ENCODE measurements at regions not wholly inside any gene's neighbourhood (a gene's known extent, or its start where the extent isn't known, plus 50 kb on each side); places are given as distances from the start of the nearest gene placed in this dataset.
A peak's percentile ranks its signal among the peaks of the same experiment; 100 is the strongest.

DNA sequence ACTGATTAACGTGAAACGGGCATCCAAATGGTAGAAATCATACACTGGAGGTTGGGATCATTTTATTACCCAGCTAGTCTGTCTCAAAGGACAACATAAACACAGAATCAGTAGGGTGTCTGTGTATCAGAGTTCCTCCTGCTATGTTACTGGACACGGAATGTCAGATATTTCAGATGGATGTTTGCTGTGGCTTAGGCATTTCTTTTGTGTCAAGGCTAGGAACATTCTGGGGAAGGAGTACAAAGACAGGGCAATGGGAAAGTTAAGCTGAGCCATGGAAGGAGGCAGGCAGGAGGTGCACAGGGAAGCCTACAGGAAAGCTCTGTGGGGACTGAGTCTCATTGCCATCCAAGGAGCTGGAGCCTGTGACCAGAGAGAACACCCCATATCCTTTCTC lies 254.6 kb downstream of the C12orf75 start:
- Histone ChIP-seq H2BK12ac (ENCODE audit: low read length in 2 of 2) (no peak overlapping the region), H3K79me1 (replicated peaks; ENCODE audit: low read length, poor library complexity, severe bottlenecking) (no peaks in the 10 kb centered on the region), H3K27ac (ENCODE audit: low read length, poor library complexity, severe bottlenecking) (peak overlapping the region; percentile 27), H2BK120ac (ENCODE audit: low read depth, low read length) (no peak overlapping the region), H2AK5ac (ENCODE audit: low read length, severe bottlenecking) (no peak overlapping the region), H3K4me1 (ENCODE audit: control insufficient read depth, insufficient read depth, low read depth, low read length) (peaks cover 5% of the 10 kb centered on the region), H3K9me3 (ENCODE audit: control insufficient read depth, low read length) (peaks cover 2% of the 10 kb centered on the region), H2AFZ (ENCODE audit: low read depth, low read length) (no peak overlapping the region), H3K18ac (ENCODE audit: low read depth in 1 of 2, low read length in 2 of 2) (no peak overlapping the region), H3K9ac (ENCODE audit: low read length) (no peak overlapping the region), H2BK5ac (ENCODE audit: low read depth, low read length, poor library complexity, severe bottlenecking) (peak overlapping the region; percentile 25), H3K14ac (ENCODE audit: low read length in 2 of 2) (no peak overlapping the region), H3K4me2 (ENCODE audit: low read length, poor library complexity, severe bottlenecking) (no peak overlapping the region), H3K4ac (ENCODE audit: low read depth in 1 of 2, low read length in 2 of 2) (no peak overlapping the region), H3K36me3 (ENCODE audit: control insufficient read depth in 1 of 2, insufficient read depth in 2 of 2, low read depth in 1 of 2, low read length in 2 of 2) (no peaks in the 10 kb centered on the region), H2BK15ac (ENCODE audit: low read depth, poor library complexity, severe bottlenecking) (no peak overlapping the region), H4K8ac (ENCODE audit: low read length) (no peak overlapping the region), H3K27me3 (ENCODE audit: control insufficient read depth in 1 of 2, insufficient read depth in 1 of 2, low read length in 2 of 2) (peaks cover 0 to 6% of the 10 kb centered on the region in 2 experiments), H4K91ac (ENCODE audit: low read length) (no peak overlapping the region), H3K23ac (ENCODE audit: low read length in 2 of 2) (no peak overlapping the region), H3K4me3 (ENCODE audit: insufficient read depth in 1 of 2, low read depth in 1 of 2, low read length in 2 of 2) (no peak overlapping the region)
- no peak for DNase-seq
- 91% methylated on average over 3 of the region's 3 CpGs for WGBS

DNA sequence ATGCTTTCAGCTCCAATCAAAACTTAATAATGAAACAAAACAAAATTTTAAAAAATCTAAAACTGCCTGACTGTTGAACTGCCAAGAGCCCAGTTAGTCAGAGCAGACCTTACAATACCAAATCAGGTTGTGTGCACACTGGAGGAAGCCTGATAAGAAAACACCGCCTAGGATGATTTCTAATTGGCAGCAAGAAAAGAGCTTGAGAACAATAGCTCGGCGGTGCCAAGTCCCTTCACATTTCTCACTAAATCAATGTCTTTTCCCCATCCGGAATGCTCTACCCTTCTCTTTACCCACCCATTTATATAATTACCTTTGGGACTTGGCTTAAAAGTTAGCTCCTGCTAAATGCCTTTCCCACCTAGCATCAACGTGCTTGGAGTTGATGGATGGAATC lies 256.7 kb downstream of the C12orf75 start:
- Histone ChIP-seq H3K23ac (ENCODE audit: low read length in 2 of 2) (no peak overlapping the region), H3K79me1 (replicated peaks; ENCODE audit: low read length, poor library complexity, severe bottlenecking) (no peaks in the 10 kb centered on the region), H3K14ac (ENCODE audit: low read length in 2 of 2) (no peak overlapping the region), H3K27ac (ENCODE audit: low read length, poor library complexity, severe bottlenecking) (no peak overlapping the region), H2BK5ac (ENCODE audit: low read depth, low read length, poor library complexity, severe bottlenecking) (no peak overlapping the region), H3K9me3 (ENCODE audit: control insufficient read depth, low read length) (peaks cover 2% of the 10 kb centered on the region), H3K4me3 (ENCODE audit: insufficient read depth in 1 of 2, low read depth in 1 of 2, low read length in 2 of 2) (no peak overlapping the region), H2BK15ac (ENCODE audit: low read depth, poor library complexity, severe bottlenecking) (no peak overlapping the region), H3K9ac (ENCODE audit: low read length) (no peak overlapping the region), H2BK120ac (ENCODE audit: low read depth, low read length) (no peak overlapping the region), H3K18ac (ENCODE audit: low read depth in 1 of 2, low read length in 2 of 2) (no peak overlapping the region), H2AK5ac (ENCODE audit: low read length, severe bottlenecking) (peak overlapping the region; percentile 36), H3K4me2 (ENCODE audit: low read length, poor library complexity, severe bottlenecking) (no peak overlapping the region), H3K27me3 (ENCODE audit: control insufficient read depth in 1 of 2, insufficient read depth in 1 of 2, low read length in 2 of 2) (peaks cover 0 to 6% of the 10 kb centered on the region in 2 experiments), H3K36me3 (ENCODE audit: control insufficient read depth in 1 of 2, insufficient read depth in 2 of 2, low read depth in 1 of 2, low read length in 2 of 2) (no peaks in the 10 kb centered on the region), H2BK12ac (ENCODE audit: low read length in 2 of 2) (no peak overlapping the region), H2AFZ (ENCODE audit: low read depth, low read length) (no peak overlapping the region), H3K4ac (ENCODE audit: low read depth in 1 of 2, low read length in 2 of 2) (no peak overlapping the region), H4K91ac (ENCODE audit: low read length) (no peak overlapping the region), H3K4me1 (ENCODE audit: control insufficient read depth, insufficient read depth, low read depth, low read length) (peaks cover 5% of the 10 kb centered on the region), H4K8ac (ENCODE audit: low read length) (no peak overlapping the region)
- 89% methylated on average over 5 of the region's 5 CpGs for WGBS
- DNase-seq: no peak

DNA sequence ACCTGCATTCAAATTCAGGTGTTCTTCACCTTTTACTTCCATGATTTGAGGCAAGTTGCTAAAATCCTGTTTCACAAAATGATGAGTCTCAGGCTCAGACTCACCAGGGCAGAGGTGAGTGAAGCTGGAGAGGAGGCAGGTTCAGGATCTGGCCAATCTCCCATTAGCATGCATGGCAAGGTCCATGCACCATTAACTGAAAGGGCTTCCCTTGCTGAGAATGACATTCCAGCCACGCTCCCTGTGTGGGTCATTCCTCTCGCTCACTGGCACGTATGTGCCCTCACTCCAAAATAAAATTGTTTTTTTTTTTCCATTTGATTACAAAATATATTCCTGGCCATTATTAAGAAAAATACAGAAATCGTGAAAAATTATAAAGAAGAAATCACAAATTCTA lies 257.6 kb downstream of the C12orf75 start:
- no CpG with 5 or more reads among the region's 4 CpGs for WGBS
- H3K36me3 ChIP-seq (ENCODE audit: control insufficient read depth in 1 of 2, insufficient read depth in 2 of 2, low read depth in 1 of 2, low read length in 2 of 2): no peaks in the 10 kb centered on the region
- peaks cover 5% of the 10 kb centered on the region for H3K4me1 ChIP-seq (ENCODE audit: control insufficient read depth, insufficient read depth, low read depth, low read length)
- peaks cover 0 to 6% of the 10 kb centered on the region in 2 experiments for H3K27me3 ChIP-seq (ENCODE audit: control insufficient read depth in 1 of 2, insufficient read depth in 1 of 2, low read length in 2 of 2)
- no peak overlapping the region for H3K14ac ChIP-seq (ENCODE audit: low read length in 2 of 2)
- no peak overlapping the region for H3K9ac ChIP-seq (ENCODE audit: low read length)
- no peak overlapping the region for H2AK5ac ChIP-seq (ENCODE audit: low read length, severe bottlenecking)
- no peak overlapping the region for H3K23ac ChIP-seq (ENCODE audit: low read length in 2 of 2)
- H3K79me1 ChIP-seq (replicated peaks; ENCODE audit: low read length, poor library complexity, severe bottlenecking): no peaks in the 10 kb centered on the region
- H3K4ac ChIP-seq (ENCODE audit: low read depth in 1 of 2, low read length in 2 of 2): no peak overlapping the region
- peaks cover 2% of the 10 kb centered on the region for H3K9me3 ChIP-seq (ENCODE audit: control insufficient read depth, low read length)
- no peak overlapping the region for H3K27ac ChIP-seq (ENCODE audit: low read length, poor library complexity, severe bottlenecking)
- no peak overlapping the region for H3K4me3 ChIP-seq (ENCODE audit: insufficient read depth in 1 of 2, low read depth in 1 of 2, low read length in 2 of 2)
- H2BK15ac ChIP-seq (ENCODE audit: low read depth, poor library complexity, severe bottlenecking): no peak overlapping the region
- H4K91ac ChIP-seq (ENCODE audit: low read length): no peak overlapping the region
- no peak overlapping the region for H3K18ac ChIP-seq (ENCODE audit: low read depth in 1 of 2, low read length in 2 of 2)
- no peak overlapping the region for H2BK12ac ChIP-seq (ENCODE audit: low read length in 2 of 2)
- DNase-seq: no peak
- H2BK5ac ChIP-seq (ENCODE audit: low read depth, low read length, poor library complexity, severe bottlenecking): no peak overlapping the region
- no peak overlapping the region for H3K4me2 ChIP-seq (ENCODE audit: low read length, poor library complexity, severe bottlenecking)
- no peak overlapping the region for H4K8ac ChIP-seq (ENCODE audit: low read length)
- no peak overlapping the region for H2AFZ ChIP-seq (ENCODE audit: low read depth, low read length)
- H2BK120ac ChIP-seq (ENCODE audit: low read depth, low read length): no peak overlapping the region

DNA sequence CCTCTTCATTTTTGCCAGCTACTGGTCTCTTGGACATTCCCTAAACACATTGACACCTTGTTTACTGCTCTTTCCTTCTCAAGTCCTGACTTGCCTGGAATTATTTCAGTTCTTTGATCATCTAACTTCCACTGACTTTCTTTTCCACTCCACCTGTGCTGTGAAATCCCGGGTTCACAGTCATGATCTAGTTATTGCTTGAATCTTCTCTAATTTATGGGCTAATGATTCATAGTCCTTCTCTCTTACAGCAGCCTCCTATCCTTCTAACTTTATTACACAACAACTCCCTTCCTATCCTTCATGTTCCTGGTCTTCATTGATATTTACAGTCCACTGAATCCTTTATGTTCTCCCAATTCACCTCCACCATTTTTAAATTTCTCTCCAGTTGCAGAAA lies 260.1 kb downstream of the C12orf75 start:
- H3K4me2 ChIP-seq (ENCODE audit: low read length, poor library complexity, severe bottlenecking): no peak overlapping the region
- H3K18ac ChIP-seq (ENCODE audit: low read depth in 1 of 2, low read length in 2 of 2): no peak overlapping the region
- no peak overlapping the region for H3K27ac ChIP-seq (ENCODE audit: low read length, poor library complexity, severe bottlenecking)
- H3K23ac ChIP-seq (ENCODE audit: low read length in 2 of 2): no peak overlapping the region
- H4K8ac ChIP-seq (ENCODE audit: low read length): no peak overlapping the region
- H3K9ac ChIP-seq (ENCODE audit: low read length): no peak overlapping the region
- peaks cover 2% of the 10 kb centered on the region for H3K9me3 ChIP-seq (ENCODE audit: control insufficient read depth, low read length)
- H3K79me1 ChIP-seq (replicated peaks; ENCODE audit: low read length, poor library complexity, severe bottlenecking): no peaks in the 10 kb centered on the region
- H2BK12ac ChIP-seq (ENCODE audit: low read length in 2 of 2): no peak overlapping the region
- H2BK5ac ChIP-seq (ENCODE audit: low read depth, low read length, poor library complexity, severe bottlenecking): no peak overlapping the region
- no peak overlapping the region for H2AFZ ChIP-seq (ENCODE audit: low read depth, low read length)
- no peak overlapping the region for H2BK120ac ChIP-seq (ENCODE audit: low read depth, low read length)
- peaks cover 0 to under 1% of the 10 kb centered on the region in 2 experiments for H3K27me3 ChIP-seq (ENCODE audit: control insufficient read depth in 1 of 2, insufficient read depth in 1 of 2, low read length in 2 of 2)
- no peak overlapping the region for H3K14ac ChIP-seq (ENCODE audit: low read length in 2 of 2)
- DNase-seq: peak; percentile 28
- no peak overlapping the region for H2BK15ac ChIP-seq (ENCODE audit: low read depth, poor library complexity, severe bottlenecking)
- 21% methylated on average over 1 of the region's 1 CpG for WGBS
- H3K36me3 ChIP-seq (ENCODE audit: control insufficient read depth in 1 of 2, insufficient read depth in 2 of 2, low read depth in 1 of 2, low read length in 2 of 2): no peaks in the 10 kb centered on the region
- no peak overlapping the region for H4K91ac ChIP-seq (ENCODE audit: low read length)
- H2AK5ac ChIP-seq (ENCODE audit: low read length, severe bottlenecking): no peak overlapping the region
- H3K4me3 ChIP-seq (ENCODE audit: insufficient read depth in 1 of 2, low read depth in 1 of 2, low read length in 2 of 2): no peak overlapping the region
- H3K4me1 ChIP-seq (ENCODE audit: control insufficient read depth, insufficient read depth, low read depth, low read length): peaks cover 2% of the 10 kb centered on the region
- no peak overlapping the region for H3K4ac ChIP-seq (ENCODE audit: low read depth in 1 of 2, low read length in 2 of 2)

Measured in mesenchymal stem cell (in vitro differentiated cells and primary cell).